GM20000 (cell line): ENCODE measurements at regions not wholly inside any gene's neighbourhood (a gene's known extent, or its start where the extent isn't known, plus 50 kb on each side); places are given as distances from the start of the nearest gene placed in this dataset.

ENCODE experiments used
- DNase-seq: peaks from one replicate; pipeline ENCODE4 v3.0.0; 2012; ENCODE audit warnings: low spot score
- TF ChIP-seq, protein P1 (sequence below): IDR thresholded peaks from 2 replicates; pipeline ENCODE4 v1.5.1; 2012; ENCODE audit warnings: mild to moderate bottlenecking, control low read depth; ENCODE audit errors: extremely low read depth, missing control alignments

DNA sequence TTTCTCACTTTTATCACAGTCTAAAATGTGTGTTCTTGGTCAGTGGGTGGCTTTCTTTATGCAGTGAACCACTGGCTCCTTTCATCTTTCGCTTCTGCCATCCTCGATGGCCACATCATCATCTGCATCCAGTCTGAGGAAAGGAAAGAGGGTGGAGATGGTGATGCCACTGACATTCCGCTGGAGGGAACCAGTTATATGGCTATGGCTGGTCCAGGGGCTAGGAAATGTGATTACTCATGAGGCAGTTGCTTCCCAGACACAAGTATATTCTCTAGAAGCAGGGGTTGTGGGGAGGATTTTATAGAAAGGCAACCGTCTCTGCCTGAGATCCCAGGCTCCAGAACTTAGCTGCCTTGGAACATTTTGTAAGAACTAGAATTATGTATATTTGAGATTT, 246.7 kb upstream of the AZI2 start:
- no peak for DNase-seq
- TF ChIP-seq, protein P1, sequence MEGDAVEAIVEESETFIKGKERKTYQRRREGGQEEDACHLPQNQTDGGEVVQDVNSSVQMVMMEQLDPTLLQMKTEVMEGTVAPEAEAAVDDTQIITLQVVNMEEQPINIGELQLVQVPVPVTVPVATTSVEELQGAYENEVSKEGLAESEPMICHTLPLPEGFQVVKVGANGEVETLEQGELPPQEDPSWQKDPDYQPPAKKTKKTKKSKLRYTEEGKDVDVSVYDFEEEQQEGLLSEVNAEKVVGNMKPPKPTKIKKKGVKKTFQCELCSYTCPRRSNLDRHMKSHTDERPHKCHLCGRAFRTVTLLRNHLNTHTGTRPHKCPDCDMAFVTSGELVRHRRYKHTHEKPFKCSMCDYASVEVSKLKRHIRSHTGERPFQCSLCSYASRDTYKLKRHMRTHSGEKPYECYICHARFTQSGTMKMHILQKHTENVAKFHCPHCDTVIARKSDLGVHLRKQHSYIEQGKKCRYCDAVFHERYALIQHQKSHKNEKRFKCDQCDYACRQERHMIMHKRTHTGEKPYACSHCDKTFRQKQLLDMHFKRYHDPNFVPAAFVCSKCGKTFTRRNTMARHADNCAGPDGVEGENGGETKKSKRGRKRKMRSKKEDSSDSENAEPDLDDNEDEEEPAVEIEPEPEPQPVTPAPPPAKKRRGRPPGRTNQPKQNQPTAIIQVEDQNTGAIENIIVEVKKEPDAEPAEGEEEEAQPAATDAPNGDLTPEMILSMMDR = no peak

DNA sequence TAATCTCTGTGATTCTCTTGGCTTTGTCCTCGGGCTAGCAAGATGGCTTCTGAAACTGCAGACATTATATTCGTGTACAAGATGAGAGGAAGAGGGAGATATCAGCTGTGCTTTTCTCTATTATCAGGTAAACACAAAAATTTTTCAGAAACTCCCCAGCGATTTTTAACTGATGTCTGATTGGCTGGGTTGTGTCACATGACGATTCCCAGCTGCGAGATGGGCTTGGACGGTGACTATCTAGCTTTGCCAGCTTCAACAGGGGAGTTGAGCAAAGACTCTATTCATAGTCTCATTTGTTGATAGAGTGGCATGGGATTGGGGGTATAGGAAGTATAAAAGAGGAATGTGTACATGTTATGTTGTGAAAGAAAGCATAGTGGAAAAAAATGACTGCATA, 248.8 kb upstream of the AZI2 start:
- DNase-seq = no peak
- TF ChIP-seq, protein P1 = no peak

DNA sequence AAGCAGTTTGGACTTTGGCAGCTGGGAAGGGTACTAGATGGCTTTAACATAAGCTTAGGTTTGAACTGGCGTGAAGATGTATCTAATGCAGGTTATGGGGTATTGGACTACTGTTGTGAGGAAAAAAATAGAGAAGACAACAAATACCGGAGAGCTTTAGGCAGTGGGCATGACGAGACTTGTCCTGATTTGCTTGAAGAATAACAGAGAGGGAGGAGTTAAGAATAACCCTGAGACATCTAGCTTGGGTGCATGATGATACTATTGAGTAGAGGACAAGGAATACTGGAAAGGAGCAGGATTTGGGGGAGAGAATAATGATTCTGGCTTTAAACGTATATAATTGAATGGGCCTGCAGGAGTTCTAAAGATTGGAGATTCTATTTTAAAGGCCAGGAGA, 249.5 kb upstream of the AZI2 start:
- TF ChIP-seq, protein P1 = no peak
- DNase-seq = no peak

DNA sequence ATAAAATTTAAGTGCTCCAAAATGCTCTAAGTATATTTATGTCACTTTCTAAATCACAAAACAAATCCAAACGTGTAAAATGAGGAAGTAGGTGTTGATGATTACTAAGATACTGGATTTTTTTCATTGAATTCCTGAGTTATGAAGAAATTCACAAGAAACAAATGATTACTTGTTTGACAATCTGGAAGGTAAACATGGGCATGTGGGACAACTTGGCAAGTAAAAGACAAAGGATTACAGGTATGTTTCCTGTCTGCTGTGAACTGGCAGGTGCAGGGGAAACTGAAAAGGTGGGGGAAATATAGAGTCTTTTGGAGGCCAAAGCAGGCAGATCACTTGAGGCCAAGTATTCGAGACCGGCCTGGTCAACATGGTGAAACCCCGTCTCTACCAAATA, 252.7 kb upstream of the AZI2 start:
- TF ChIP-seq, protein P1 = no peak
- no peak for DNase-seq

DNA sequence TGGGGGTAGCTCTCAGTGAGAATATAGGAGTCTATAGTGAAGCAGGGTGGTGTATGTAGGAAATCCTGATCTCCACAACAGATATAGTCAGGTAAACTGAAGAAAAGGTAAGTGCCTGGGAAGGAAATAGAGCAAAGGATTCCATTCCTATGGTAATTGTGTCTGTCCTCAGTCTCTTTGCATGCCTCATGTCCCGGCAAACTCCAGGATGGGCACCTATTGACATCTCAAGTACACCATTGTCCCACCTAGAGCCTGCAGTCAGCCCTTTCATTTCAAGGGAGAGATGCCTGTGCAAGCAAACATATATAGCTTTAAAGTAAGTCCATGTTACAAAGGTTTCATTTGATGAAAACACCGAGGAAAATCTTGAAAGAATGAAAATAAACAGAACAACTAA, 257.7 kb upstream of the AZI2 start:
- TF ChIP-seq, protein P1 = no peak
- DNase-seq = no peak

DNA sequence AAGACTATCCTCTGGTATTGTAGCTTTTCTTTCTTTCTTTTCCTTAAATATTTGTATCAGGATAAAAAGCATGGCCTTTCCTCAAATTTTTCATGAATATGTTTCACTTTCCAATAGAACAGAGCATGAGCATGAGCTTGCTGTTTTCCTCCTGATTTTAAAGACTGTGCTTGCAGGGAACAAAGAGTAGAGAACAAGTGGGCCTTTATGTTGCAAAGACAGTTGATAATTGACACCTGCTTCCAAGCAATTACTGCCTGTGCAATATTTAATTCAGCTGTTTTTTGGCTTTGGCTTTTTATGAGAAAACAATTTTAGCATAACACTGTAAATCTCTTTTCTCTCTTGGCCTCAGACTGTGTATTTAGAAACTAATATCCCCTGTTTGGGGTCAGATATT, 263.6 kb upstream of the AZI2 start:
- TF ChIP-seq, protein P1 = no peak
- DNase-seq = no peak

DNA sequence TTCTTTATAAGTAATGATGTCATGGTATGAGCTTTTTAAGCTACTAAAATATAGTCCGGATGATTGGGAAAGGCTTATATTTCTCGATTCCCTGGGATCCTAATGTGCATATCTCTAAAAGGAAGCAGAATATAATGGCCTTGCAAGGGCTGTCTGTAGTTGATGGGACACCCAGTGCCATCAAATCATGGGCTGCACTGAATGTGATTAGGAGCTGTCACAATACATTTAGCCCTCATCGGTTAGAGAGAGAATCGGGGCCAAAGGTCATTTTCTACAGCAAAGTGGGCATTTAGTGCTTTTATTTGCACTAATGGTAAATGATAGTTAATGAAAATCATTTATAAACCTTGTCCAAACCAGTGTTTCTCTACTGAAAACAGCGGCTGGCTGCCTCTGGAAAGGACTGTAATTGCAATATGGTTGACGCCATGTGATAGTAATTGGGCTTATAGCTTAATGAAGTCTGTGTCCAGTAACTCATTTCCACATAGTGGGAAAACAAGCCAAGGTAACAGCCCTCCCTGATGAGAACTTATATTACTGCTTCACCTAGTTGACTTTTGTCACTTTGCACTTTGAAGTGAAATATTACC, 265.0 kb upstream of the AZI2 start:
- no peak for DNase-seq
- TF ChIP-seq, protein P1 = no peak
